H1 (cell line): ENCODE measurements at regions not wholly inside any gene's neighbourhood (a gene's known extent, or its start where the extent isn't known, plus 50 kb on each side); places are given as distances from the start of the nearest gene placed in this dataset.

Experiments used
- CTCF ChIA-PET: fragments of 300-600 bp; sonication (Branson Sonifier 250); formaldehyde crosslinking; loops from one replicate; lab custom pipeline; 2021; ENCODE audit not compliant: partially characterized antibody; lab: Charles Lee
- POLR2A ChIA-PET: fragments of 300-600 bp; sonication (Branson Sonifier 250); formaldehyde crosslinking; loops from one replicate; lab custom pipeline; 2021; ENCODE audit warnings: inconsistent platforms; ENCODE audit not compliant: partially characterized antibody; lab: Charles Lee
- DNase-seq, 2 experiments: peaks; one replicate each; pipeline versions ENCODE4 v3.0.0 to v3.0.0-alpha.2; 2010 to 2022; ENCODE audit warnings: low spot score in 2 of 2, low read depth in 1 of 2, mixed read lengths in 1 of 2
- FAIRE-seq: peaks from 2 replicates; lab custom pipeline; 2011; peaks lifted over from hg19 to GRCh38; lab: Jason Lieb, UNC
- H2AFZ ChIP-seq: 2 replicates; pipeline ENCODE4 v1.8.1; 2012; ENCODE audit warnings: low read length, inconsistent platforms
- H2AK5ac ChIP-seq: 2 replicates; pipeline ENCODE4 v1.6.1; 2013; ENCODE audit warnings: low read depth, low read length
- H2BK120ac ChIP-seq: replicated peaks from 2 replicates; pipeline ENCODE3; 2013; ENCODE audit warnings: low read depth, low read length, inconsistent platforms
- H2BK12ac ChIP-seq: 2 replicates; pipeline ENCODE4 v1.6.1; 2013; ENCODE audit warnings: low read depth, low read length
- H2BK15ac ChIP-seq: 2 replicates; pipeline ENCODE4 v1.6.1; 2013; ENCODE audit warnings: low read length
- H2BK20ac ChIP-seq: 2 replicates; pipeline ENCODE4 v1.6.1; 2013; ENCODE audit warnings: low read length
- H2BK5ac ChIP-seq: 2 replicates; pipeline ENCODE4 v1.6.1; 2013; ENCODE audit warnings: low read depth, low read length
- H3K14ac ChIP-seq: 2 replicates; pipeline ENCODE4 v1.6.1; 2013; ENCODE audit warnings: inconsistent platforms; ENCODE audit not compliant: insufficient read length
- H3K18ac ChIP-seq: 2 replicates; pipeline ENCODE4 v1.6.1; 2013; ENCODE audit warnings: low read length; ENCODE audit errors: extremely low read depth
- H3K23ac ChIP-seq: 2 replicates; pipeline ENCODE4 v1.6.1; 2013; ENCODE audit warnings: inconsistent platforms; ENCODE audit not compliant: insufficient read length
- H3K23me2 ChIP-seq: 2 replicates; pipeline ENCODE4 v1.6.1; 2013; ENCODE audit warnings: low read depth, low read length
- H3K27ac ChIP-seq: 2 replicates; pipeline ENCODE4 v1.6.1; 2011; ENCODE audit warnings: low read depth, low read length, inconsistent platforms
- H3K27me3 ChIP-seq, 4 experiments: replicated peaks in 1 of 4; 1 replicate in 1 of 4; 2 replicates in 3 of 4; pipeline versions ENCODE4 v1.6.1 to v1.8.1; 2011 to 2013; ENCODE audit warnings: low read length in 3 of 4, mild to moderate bottlenecking in 3 of 4, inconsistent platforms in 2 of 4, mixed read lengths in 2 of 4, moderate library complexity in 1 of 4; ENCODE audit not compliant: control insufficient read depth in 3 of 4, insufficient read depth in 3 of 4; ENCODE audit errors: extremely low read depth in 1 of 4
- H3K36me3 ChIP-seq, 4 experiments: 2 replicates each; pipeline versions ENCODE4 v1.6.1 to v1.8.1; 2011 to 2013; ENCODE audit warnings: mild to moderate bottlenecking in 4 of 4, low read length in 3 of 4, moderate library complexity in 2 of 4, control low read depth in 1 of 4, inconsistent platforms in 1 of 4; ENCODE audit not compliant: insufficient read depth in 4 of 4, control insufficient read depth in 2 of 4
- H3K4ac ChIP-seq: replicated peaks from 2 replicates; pipeline ENCODE3; 2013; ENCODE audit warnings: low read length, low read depth, mixed read lengths, inconsistent platforms; ENCODE audit not compliant: insufficient read length
- H3K4me1 ChIP-seq, 4 experiments: replicated peaks in 1 of 4; 1 replicate in 1 of 4; 2 replicates in 3 of 4; pipeline versions ENCODE4 v1.6.1 to v1.8.1; 2011 to 2013; ENCODE audit warnings: low read length in 3 of 4, inconsistent platforms in 2 of 4, mixed read lengths in 1 of 4; ENCODE audit not compliant: insufficient read depth in 4 of 4, control insufficient read depth in 3 of 4
- H3K4me2 ChIP-seq, 2 experiments: 2 replicates each; pipeline versions ENCODE4 v1.6.1 to v1.8.1; 2011 to 2013; ENCODE audit warnings: low read depth in 2 of 2, low read length in 2 of 2, control low read depth in 1 of 2, inconsistent platforms in 1 of 2, mild to moderate bottlenecking in 1 of 2; ENCODE audit not compliant: insufficient read depth in 1 of 2
- H3K4me3 ChIP-seq, 4 experiments: fragments of 200-600, 300-600 bp in 1 of 4; sonication (generic), shearing (Covaris generic), sonication (Bioruptor Twin) in 1 of 4; 2 replicates each; pipeline versions ENCODE4 v1.5.1 to v1.8.1; 2011 to 2016; ENCODE audit warnings: low read length in 4 of 4, low read depth in 3 of 4, control low read depth in 2 of 4, inconsistent platforms in 2 of 4, mild to moderate bottlenecking in 2 of 4, mixed read lengths in 1 of 4, moderate library complexity in 1 of 4; ENCODE audit not compliant: insufficient read depth in 2 of 4; ENCODE audit errors: extremely low read depth in 1 of 4
- H3K56ac ChIP-seq: replicated peaks from 2 replicates; pipeline ENCODE3; 2013; ENCODE audit warnings: low read depth, mild to moderate bottlenecking, mixed read lengths, low read length, inconsistent platforms; ENCODE audit not compliant: insufficient read length
- H3K79me1 ChIP-seq: 2 replicates; pipeline ENCODE4 v1.6.1; 2013; ENCODE audit warnings: low read depth, low read length, control low read depth
- H3K79me2 ChIP-seq, 2 experiments: 2 replicates each; pipeline versions ENCODE4 v1.6.1 to v1.8.1; 2012 to 2013; ENCODE audit warnings: low read length in 2 of 2, mild to moderate bottlenecking in 2 of 2, inconsistent platforms in 1 of 2; ENCODE audit not compliant: insufficient read depth in 2 of 2, control insufficient read depth in 1 of 2
- H3K9ac ChIP-seq, 4 experiments: replicated peaks in 1 of 4; 1 replicate in 1 of 4; 2 replicates in 3 of 4; pipeline versions ENCODE4 v1.6.1 to v1.8.1; 2011 to 2013; ENCODE audit warnings: low read depth in 3 of 4, low read length in 3 of 4, control low read depth in 2 of 4, mild to moderate bottlenecking in 2 of 4, moderate library complexity in 2 of 4, inconsistent platforms in 1 of 4; ENCODE audit errors: extremely low read depth in 1 of 4
- H3K9me3 ChIP-seq, 2 experiments: 2 replicates each; pipeline versions ENCODE4 v1.6.1 to v1.8.1; 2012 to 2013; ENCODE audit warnings: mild to moderate bottlenecking in 2 of 2, moderate library complexity in 2 of 2, control low read depth in 1 of 2, inconsistent platforms in 1 of 2, low read depth in 1 of 2, low read length in 1 of 2, mixed read lengths in 1 of 2; ENCODE audit not compliant: insufficient read depth in 2 of 2
- H4K20me1 ChIP-seq, 2 experiments: replicated peaks in 1 of 2; 2 replicates each; pipeline versions ENCODE3 to v1.8.1; 2011 to 2013; ENCODE audit warnings: inconsistent platforms in 2 of 2, low read length in 2 of 2, mild to moderate bottlenecking in 1 of 2; ENCODE audit not compliant: insufficient read depth in 2 of 2, control insufficient read depth in 1 of 2
- H4K5ac ChIP-seq: 2 replicates; pipeline ENCODE4 v1.6.1; 2013; ENCODE audit warnings: low read length, low read depth, mixed read lengths, inconsistent platforms; ENCODE audit not compliant: insufficient read length
- H4K8ac ChIP-seq: 2 replicates; pipeline ENCODE4 v1.8.0; 2013; ENCODE audit warnings: mild to moderate bottlenecking, moderate library complexity, low read length, inconsistent platforms; ENCODE audit not compliant: insufficient read depth; ENCODE audit errors: extremely low read depth
- H4K91ac ChIP-seq: replicated peaks from 2 replicates; pipeline ENCODE3; 2013; ENCODE audit warnings: low read length, mixed read lengths, inconsistent platforms; ENCODE audit not compliant: insufficient read length
- ATF2 ChIP-seq: IDR thresholded peaks from 2 replicates; pipeline ENCODE4 v1.6.1; 2012; ENCODE audit warnings: low read length, inconsistent platforms
- BCL11A ChIP-seq, 2 experiments: IDR thresholded peaks; one replicate each; pipeline ENCODE4 v1.6.1; 2011; ENCODE audit warnings: low read depth in 2 of 2, low read length in 2 of 2, mild to moderate bottlenecking in 2 of 2
- CEBPB ChIP-seq: IDR thresholded peaks from 2 replicates; pipeline ENCODE4 v1.6.1; 2012; ENCODE audit warnings: low read depth, low read length
- CHD1 ChIP-seq: IDR thresholded peaks from 2 replicates; pipeline ENCODE4 v1.6.1; 2012; ENCODE audit warnings: low read depth, low read length, improper control_type of control experiment
- EP300 ChIP-seq, 2 experiments: IDR thresholded peaks; 1 replicate in 1 of 2; 2 replicates in 1 of 2; pipeline ENCODE4 v1.6.1; 2011 to 2012; ENCODE audit warnings: low read depth in 2 of 2, low read length in 2 of 2, mild to moderate bottlenecking in 2 of 2, borderline replicate concordance in 1 of 2, inconsistent platforms in 1 of 2, moderate library complexity in 1 of 2
- JUN ChIP-seq: IDR thresholded peaks from 2 replicates; pipeline ENCODE4 v1.6.1; 2011; ENCODE audit warnings: low read depth, mild to moderate bottlenecking, improper control_type of control experiment, low read length
- YY1 ChIP-seq: IDR thresholded peaks from 2 replicates; pipeline ENCODE4 v1.6.1; 2011; ENCODE audit warnings: low read depth, mild to moderate bottlenecking, low read length
- WGBS, 2 experiments: shearing (Covaris generic) in 1 of 2; methylation state at CpG; one replicate each; pipeline versions ENCODE4 v1.1.6 to v1.1.7; 2013 to 2015; ENCODE audit warnings: low lambda C conversion rate in 2 of 2, mixed read lengths in 2 of 2, inconsistent platforms in 1 of 2, low coverage in 1 of 2, missing lambda C conversion rate in 1 of 2; ENCODE audit not compliant: insufficient replicate concordance in 2 of 2, insufficient coverage in 1 of 2, insufficient read length in 1 of 2; ENCODE audit errors: extremely low coverage in 1 of 2, missing lambda C conversion rate in 1 of 2; 5-methylcytosine and 5-hydroxymethylcytosine counted together
- TF ChIP-seq, protein P1 (sequence below): IDR thresholded peaks from 2 replicates; pipeline ENCODE4 v1.6.1; 2012; ENCODE audit warnings: inconsistent platforms

DNA sequence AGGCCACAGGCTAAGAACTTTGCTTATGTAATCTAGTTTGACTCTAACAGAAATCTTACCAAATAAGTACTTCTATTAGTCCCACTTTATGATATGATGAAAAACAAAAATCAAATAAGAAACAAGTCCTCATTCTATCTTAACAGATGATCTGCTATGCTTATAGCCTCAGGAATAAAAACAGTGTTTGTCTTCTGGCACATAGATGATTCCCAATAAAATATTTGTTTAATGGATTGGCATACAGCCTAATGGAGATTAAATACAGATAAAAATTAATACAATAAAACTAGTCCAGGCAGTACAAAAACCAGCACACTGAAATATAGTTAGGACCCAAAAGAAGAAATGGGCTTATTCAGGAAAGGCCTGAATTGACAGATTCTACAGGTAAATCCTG lies 971.4 kb upstream of the WWC1 start (continued):
- TF ChIP-seq BCL11A (IDR thresholded peaks at IDR 0.05; ENCODE audit: low read depth in 2 of 2, low read length in 2 of 2) = no peak

GRCh38 chr5:167332309-167332708 lies 959.1 kb upstream of the WWC1 start:
- no peaks in the 10 kb centered on the region for H3K36me3 ChIP-seq
- DNase-seq (no peak), FAIRE-seq (no peak)
- 88% methylated on average over 5 of the region's 5 CpGs; no CpG with 5 or more reads in 1 of the 2 experiments for WGBS, 2 experiments
- no peak overlapping the region for H3K14ac ChIP-seq
- H2AFZ ChIP-seq = no peak overlapping the region
- no peak overlapping the region for H2BK12ac ChIP-seq
- H3K9ac ChIP-seq = no peak overlapping the region
- H3K4me1 ChIP-seq = no peaks in the 10 kb centered on the region
- H2AK5ac ChIP-seq = no peak overlapping the region
- H4K91ac ChIP-seq = no peak overlapping the region
- TF ChIP-seq CEBPB = no peak
- no peak for TF ChIP-seq CHD1
- TF ChIP-seq YY1 = no peak
- TF ChIP-seq, protein P1, sequence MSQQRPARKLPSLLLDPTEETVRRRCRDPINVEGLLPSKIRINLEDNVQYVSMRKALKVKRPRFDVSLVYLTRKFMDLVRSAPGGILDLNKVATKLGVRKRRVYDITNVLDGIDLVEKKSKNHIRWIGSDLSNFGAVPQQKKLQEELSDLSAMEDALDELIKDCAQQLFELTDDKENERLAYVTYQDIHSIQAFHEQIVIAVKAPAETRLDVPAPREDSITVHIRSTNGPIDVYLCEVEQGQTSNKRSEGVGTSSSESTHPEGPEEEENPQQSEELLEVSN = no peak
- TF ChIP-seq ATF2 = no peak
- no peak for TF ChIP-seq JUN
- TF ChIP-seq EP300 (IDR thresholded peaks at IDR 0.05; ENCODE audit: borderline replicate concordance in 1 of 2, low read depth in 2 of 2, low read length in 2 of 2) = no peak
- no peak overlapping the region for H4K5ac ChIP-seq
- no peak overlapping the region for H3K27ac ChIP-seq
- H3K79me1 ChIP-seq = no peaks in the 10 kb centered on the region
- H3K56ac ChIP-seq = no peak overlapping the region
- no peak overlapping the region for H3K4me3 ChIP-seq
- no peaks in the 10 kb centered on the region for H3K9me3 ChIP-seq
- ChIA-PET POLR2A (no interaction called here), CTCF (no interaction called here)
- H3K23ac ChIP-seq = no peak overlapping the region
- no peak overlapping the region for H3K18ac ChIP-seq
- H4K20me1 ChIP-seq = no peaks in the 10 kb centered on the region
- H2BK120ac ChIP-seq = no peak overlapping the region
- H3K27me3 ChIP-seq = no peaks in the 10 kb centered on the region
- H2BK5ac ChIP-seq = no peak overlapping the region
- no peak overlapping the region for H3K4me2 ChIP-seq
- no peak overlapping the region for H2BK20ac ChIP-seq
- H4K8ac ChIP-seq = no peak overlapping the region
- H3K79me2 ChIP-seq = no peaks in the 10 kb centered on the region
- H3K23me2 ChIP-seq = no peaks in the 10 kb centered on the region
- H3K4ac ChIP-seq = no peak overlapping the region
- H2BK15ac ChIP-seq = no peak overlapping the region
